Uterus (tissue), 3 donors: ENCODE measurements at regions not wholly inside any gene's neighbourhood (a gene's known extent, or its start where the extent isn't known, plus 50 kb on each side); places are given as distances from the start of the nearest gene placed in this dataset.
A peak's percentile ranks its signal among the peaks of the same experiment; 100 is the strongest.
"Not testable (repeated sequence)": the region's sequence is repeated elsewhere in the genome, so short reads cannot be mapped to it uniquely, and the experiment has no call there.

ENCODE experiments used
- DNase-seq, 2 donors: peaks; one replicate each; pipeline ENCODE4 v3.0.0-alpha.2; 2019 to 2020
- H3K27ac ChIP-seq, 2 donors: fragments of 200-600 bp; sonication (generic); 1 replicate in 1 of 2; 2 replicates in 1 of 2; pipeline ENCODE4 v1.5.1; 2016 to 2018
- H3K27me3 ChIP-seq, 2 donors: fragments of 200-600 bp; sonication (generic); one replicate each; pipeline ENCODE4 v1.5.1; 2018 to 2019; ENCODE audit warnings: control low read depth in 1 of 2
- H3K36me3 ChIP-seq, 2 donors: fragments of 200-600 bp; sonication (generic); one replicate each; pipeline ENCODE4 v1.5.1; 2019; ENCODE audit warnings: control low read depth in 1 of 2
- H3K4me1 ChIP-seq, 2 donors: fragments of 200-600 bp; sonication (generic); one replicate each; pipeline ENCODE4 v1.5.1; 2018 to 2019; ENCODE audit warnings: control low read depth in 1 of 2
- H3K4me3 ChIP-seq, 2 donors: fragments of 200-600 bp; sonication (generic); 1 replicate in 1 of 2; 2 replicates in 1 of 2; pipeline ENCODE4 v1.5.1; 2018 to 2019; ENCODE audit warnings: mild to moderate bottlenecking in 1 of 2
- H3K9me3 ChIP-seq, 2 donors: fragments of 200-600 bp; sonication (generic); one replicate each; pipeline ENCODE4 v1.5.1; 2019; ENCODE audit warnings: control low read depth in 1 of 2
- POLR2A ChIP-seq, 2 donors: fragments of 450-650 bp; IDR thresholded peaks; one replicate each; pipeline ENCODE4 v1.6.1; 2016; ENCODE audit warnings: antibody characterized with exemption in 2 of 2, mild to moderate bottlenecking in 1 of 2, moderate library complexity in 1 of 2
- intact Hi-C: fragments of 100-400 bp; cut with DNase I; formaldehyde crosslinking; loops from one replicate; pipeline ENCODE4 v1.15.1; 2023; ENCODE audit warnings: low total_unique reads
- TF ChIP-seq, protein P1 (sequence below), 4 experiments: fragments of 200-600 bp in 2 of 4; fragments of 450-650 bp in 2 of 4; sonication (generic) in 2 of 4; IDR thresholded peaks; one replicate each; pipeline ENCODE4 v1.5.1; 2016 to 2019; ENCODE audit warnings: antibody characterized with exemption in 4 of 4, mild to moderate bottlenecking in 2 of 4, moderate library complexity in 1 of 4
- donor health status: DM: yes; HTN: yes; CAD: no.

DNA sequence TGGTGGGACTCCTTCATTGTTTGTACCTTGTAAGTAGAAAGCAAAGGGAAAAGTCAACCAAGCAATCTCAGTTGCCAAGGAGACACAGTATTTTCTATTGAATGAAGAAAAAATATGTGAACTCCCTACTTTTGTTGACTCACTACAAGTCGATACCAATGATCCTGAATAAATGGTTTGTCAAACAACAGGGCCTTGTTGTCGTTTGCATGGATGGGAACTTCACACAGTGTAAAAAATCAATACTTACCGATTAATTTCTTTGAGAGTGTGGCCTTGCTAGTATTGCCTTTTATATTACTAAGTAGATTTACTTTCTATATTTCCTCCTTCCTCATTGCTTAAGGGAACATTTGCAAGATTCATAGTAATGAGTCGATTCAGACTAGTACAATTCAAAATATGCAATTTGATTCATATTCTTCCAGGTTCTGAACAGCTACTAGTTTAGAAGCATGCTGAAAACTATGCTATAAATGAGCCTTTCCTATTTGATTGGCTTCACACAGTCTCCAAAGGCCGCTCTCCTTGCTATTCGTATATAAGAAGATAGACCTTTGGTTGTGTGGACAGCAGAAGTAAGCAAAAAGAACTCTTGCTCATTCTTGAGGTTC, 108.0 kb downstream of the ZNF330 start:
- no peak overlapping the region for H3K27ac ChIP-seq
- intact Hi-C loops = no loop called here
- H3K27me3 ChIP-seq = no peaks in the 10 kb centered on the region
- H3K9me3 ChIP-seq = no peaks in the 10 kb centered on the region
- no peaks in the 10 kb centered on the region for H3K4me1 ChIP-seq
- no peak overlapping the region for H3K4me3 ChIP-seq
- TF ChIP-seq, protein P1, sequence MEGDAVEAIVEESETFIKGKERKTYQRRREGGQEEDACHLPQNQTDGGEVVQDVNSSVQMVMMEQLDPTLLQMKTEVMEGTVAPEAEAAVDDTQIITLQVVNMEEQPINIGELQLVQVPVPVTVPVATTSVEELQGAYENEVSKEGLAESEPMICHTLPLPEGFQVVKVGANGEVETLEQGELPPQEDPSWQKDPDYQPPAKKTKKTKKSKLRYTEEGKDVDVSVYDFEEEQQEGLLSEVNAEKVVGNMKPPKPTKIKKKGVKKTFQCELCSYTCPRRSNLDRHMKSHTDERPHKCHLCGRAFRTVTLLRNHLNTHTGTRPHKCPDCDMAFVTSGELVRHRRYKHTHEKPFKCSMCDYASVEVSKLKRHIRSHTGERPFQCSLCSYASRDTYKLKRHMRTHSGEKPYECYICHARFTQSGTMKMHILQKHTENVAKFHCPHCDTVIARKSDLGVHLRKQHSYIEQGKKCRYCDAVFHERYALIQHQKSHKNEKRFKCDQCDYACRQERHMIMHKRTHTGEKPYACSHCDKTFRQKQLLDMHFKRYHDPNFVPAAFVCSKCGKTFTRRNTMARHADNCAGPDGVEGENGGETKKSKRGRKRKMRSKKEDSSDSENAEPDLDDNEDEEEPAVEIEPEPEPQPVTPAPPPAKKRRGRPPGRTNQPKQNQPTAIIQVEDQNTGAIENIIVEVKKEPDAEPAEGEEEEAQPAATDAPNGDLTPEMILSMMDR (IDR thresholded peaks at IDR 0.05) = no peak
- TF ChIP-seq POLR2A (IDR thresholded peaks at IDR 0.05) = no peak
- H3K36me3 ChIP-seq = no peaks in the 10 kb centered on the region
- DNase-seq = no peak

DNA sequence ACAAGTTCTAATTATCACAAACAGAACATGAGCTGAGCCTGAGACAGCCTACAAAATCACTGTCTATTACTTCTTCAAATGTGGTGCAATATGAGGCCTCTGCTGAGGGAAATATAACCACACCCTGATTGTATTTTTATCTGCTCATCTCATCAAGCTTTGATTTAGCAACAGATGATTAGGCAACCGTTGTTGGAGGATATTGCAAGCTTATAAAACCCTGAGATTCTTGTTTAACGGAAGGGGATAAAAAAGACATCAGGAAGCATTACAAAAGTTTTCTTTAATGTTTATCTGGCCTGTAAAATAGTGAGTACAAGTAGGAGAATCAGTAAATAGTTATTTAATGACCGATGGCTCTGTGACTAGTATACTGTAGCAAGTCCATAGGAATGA, 108.5 kb downstream of the ZNF330 start:
- Histone ChIP-seq H3K36me3 (no peaks in the 10 kb centered on the region), H3K4me1 (no peaks in the 10 kb centered on the region), H3K9me3 (no peaks in the 10 kb centered on the region), H3K27ac (no peak overlapping the region), H3K27me3 (no peaks in the 10 kb centered on the region), H3K4me3 (no peak overlapping the region)
- TF ChIP-seq, protein P1 (IDR thresholded peaks at IDR 0.05) = no peak
- TF ChIP-seq POLR2A (IDR thresholded peaks at IDR 0.05) = no peak
- no peak for DNase-seq
- intact Hi-C loops = no loop called here

DNA sequence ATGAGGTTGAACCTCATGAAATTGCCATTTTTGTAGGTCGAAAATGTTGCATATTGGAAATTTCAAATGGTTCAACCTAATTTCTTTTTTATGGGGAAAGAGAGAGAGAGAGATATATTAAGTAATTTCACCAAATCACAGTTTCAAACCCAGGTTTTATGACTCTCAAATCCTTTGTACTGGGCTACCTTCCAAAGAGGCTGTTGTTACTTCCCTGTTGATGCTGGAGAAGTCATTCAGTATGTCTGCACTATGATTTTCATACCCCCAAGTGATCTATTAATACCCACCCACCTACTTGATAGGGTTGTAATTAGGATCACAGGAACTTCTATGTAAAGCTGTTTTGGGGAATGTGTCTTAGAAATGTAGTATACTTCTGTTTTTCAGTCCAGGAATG, 109.9 kb downstream of the ZNF330 start:
- no peaks in the 10 kb centered on the region for H3K36me3 ChIP-seq
- no peaks in the 10 kb centered on the region for H3K27me3 ChIP-seq
- H3K4me1 ChIP-seq = no peaks in the 10 kb centered on the region
- DNase-seq = no peak
- intact Hi-C loops = no loop called here
- H3K4me3 ChIP-seq = no peak overlapping the region
- no peak for TF ChIP-seq POLR2A (IDR thresholded peaks at IDR 0.05)
- TF ChIP-seq, protein P1 (IDR thresholded peaks at IDR 0.05) = no peak
- H3K9me3 ChIP-seq = no peaks in the 10 kb centered on the region
- H3K27ac ChIP-seq = no peak overlapping the region

DNA sequence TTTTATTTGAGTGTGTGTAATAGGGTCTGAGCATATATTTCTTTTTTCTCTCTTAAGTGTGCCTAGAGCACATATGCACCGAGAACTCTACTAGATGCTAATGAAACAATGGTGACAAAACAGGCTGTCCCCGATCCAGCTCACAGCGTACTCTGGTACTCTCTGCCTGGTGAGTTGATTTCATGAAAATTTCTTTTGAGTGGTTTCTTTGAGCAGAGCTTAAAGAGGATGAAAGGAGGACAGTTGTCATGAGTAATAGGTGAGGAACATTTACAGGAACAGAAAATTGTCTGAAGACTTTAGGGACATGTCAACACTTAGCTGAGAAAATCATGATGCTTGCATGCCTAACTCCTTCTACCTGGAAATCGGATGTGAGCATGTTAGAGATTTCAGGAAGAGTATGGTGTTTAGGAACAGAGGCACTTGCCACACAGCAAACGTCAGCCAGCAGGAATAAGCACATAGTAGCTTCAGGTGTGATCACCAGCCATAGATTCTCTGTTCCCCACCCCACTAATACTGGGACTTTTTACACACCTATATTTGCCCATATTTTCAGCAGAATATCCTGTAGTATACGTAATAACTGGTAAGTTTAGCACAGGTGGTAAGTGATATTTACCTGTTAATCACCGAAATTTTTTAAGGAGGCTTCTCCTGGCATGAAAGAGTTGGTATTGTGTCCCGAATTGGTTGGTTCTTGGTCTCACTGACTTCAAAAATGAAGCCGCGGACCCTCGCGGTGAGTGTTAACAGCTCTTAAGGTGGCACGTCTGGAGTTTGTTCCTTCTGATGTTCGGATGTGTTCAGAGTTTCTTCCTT, 111.1 kb downstream of the ZNF330 start:
- intact Hi-C loops = no loop called here
- Histone ChIP-seq H3K27me3 (no peaks in the 10 kb centered on the region), H3K4me3 (no peak overlapping the region), H3K9me3 (no peaks in the 10 kb centered on the region), H3K36me3 (no peaks in the 10 kb centered on the region), H3K27ac (peak overlapping the region in 1 of 2 donors; percentile 79), H3K4me1 (no peaks in the 10 kb centered on the region)
- TF ChIP-seq POLR2A (IDR thresholded peaks at IDR 0.05) = no peak
- TF ChIP-seq, protein P1 (IDR thresholded peaks at IDR 0.05) = no peak
- DNase-seq = no peak

DNA sequence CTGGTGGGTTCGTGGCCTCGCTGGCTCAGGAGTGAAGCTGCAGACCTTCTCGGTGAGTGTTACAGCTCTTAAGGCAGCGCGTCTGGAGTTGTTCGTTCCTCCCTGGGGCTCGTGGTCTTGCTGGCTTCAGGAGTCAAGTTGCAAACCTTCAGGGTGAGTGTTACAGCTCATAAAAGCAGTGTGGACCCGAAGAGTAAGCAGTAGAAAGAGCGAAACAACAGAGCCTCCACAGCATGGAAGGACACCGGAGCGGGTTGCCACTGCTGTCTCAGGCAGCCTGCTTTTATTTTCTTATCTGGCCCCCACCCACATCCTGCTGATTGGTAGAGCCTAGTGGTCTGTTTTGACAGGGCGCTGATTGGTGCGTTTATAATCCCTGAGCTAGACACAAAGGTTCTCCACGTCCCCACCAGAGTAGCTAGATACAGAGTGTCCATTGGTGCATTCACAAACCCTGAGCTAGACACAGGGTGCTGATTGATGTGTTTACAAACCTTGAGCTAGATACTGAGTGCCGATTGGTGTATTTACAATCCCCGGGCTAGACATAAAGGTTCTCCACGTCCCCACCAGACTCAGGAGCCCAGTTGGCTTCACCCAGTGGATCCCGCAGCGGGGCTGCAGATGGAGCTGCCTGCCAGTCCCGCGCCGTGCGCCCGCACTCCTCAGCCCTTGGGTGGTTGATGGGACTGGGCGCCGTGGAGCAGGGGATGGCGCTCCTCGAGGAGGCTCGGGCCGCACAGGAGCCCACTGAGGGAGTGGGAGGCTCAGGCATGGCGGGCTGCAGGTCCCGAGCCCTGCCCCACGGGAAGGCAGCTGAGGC, 111.9 kb downstream of the ZNF330 start:
- H3K36me3 ChIP-seq, H3K4me1 ChIP-seq, H3K9me3 ChIP-seq, H3K27me3 ChIP-seq, intact Hi-C loops: not testable (repeated sequence)
- peak in 1 of 2 donors; percentile 20 for DNase-seq
- H3K4me3 ChIP-seq = peak overlapping the region; percentile 34 to 42
- peak overlapping the region; percentile 63 to 79 for H3K27ac ChIP-seq

DNA sequence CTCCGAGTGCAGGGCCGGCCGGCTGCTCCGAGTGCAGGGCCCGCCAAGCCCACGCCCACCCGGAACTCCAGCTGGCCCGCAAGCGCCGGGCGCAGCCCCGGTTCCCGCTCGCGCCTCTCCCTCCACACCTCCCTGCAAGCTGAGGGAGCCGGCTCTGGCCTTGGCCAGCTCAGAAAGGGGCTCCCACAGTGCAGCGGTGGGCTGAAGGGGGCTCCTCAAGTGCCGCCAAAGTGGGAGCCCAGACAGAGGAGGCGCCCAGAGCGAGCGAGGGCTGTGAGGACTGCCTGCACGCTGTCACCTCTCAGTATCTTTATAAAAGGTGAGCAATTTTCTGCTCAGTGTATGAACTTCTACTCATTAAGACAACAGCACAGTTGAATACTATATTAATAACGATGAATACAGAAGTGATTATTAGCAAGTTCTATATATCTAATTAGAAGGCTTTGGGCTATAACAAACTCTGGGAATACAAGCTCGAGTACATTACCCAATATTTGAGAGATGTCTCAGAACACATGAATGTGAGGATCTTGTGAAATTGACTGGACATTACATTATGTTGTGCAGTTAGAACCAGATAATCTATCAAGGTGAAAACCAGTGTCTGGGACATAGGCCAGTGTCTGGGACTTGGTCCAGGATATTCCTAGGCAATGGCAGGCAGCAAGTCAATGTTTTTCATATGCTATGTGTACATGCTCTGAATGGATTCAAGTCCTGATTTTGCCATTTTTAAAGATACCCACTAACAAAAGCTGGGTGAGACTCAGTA, 112.9 kb downstream of the ZNF330 start:
- H3K4me1 ChIP-seq, H3K9me3 ChIP-seq, H3K36me3 ChIP-seq, intact Hi-C loops, H3K27me3 ChIP-seq: not testable (repeated sequence)
- H3K4me3 ChIP-seq = peak overlapping the region; percentile 25 to 34
- DNase-seq = peak in 1 of 2 donors; percentile 22
- H3K27ac ChIP-seq = peak overlapping the region; percentile 63 to 79
